ENCODE measurements at regions not wholly inside any gene's neighbourhood (a gene's known extent, or its start where the extent isn't known, plus 50 kb on each side); places are given as distances from the start of the nearest gene placed in this dataset.

DNA sequence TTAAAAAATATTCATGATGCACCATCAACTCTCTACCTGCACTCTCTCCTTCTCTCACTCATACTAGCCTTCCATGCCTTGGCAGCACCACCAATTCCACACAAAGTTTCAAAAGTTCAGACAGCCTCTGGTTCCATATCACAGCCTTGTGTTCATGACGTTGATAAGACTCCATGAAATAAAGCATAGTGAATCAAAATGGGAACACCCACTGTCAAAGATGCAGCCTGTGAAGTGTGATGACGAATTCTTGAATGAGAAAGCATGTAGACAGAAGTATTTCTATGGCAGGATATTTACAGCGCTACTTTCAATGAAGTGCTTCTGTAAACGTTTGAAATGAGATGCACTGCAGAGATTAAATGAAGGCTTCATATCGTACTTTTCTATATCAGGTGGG lies 77.3 kb upstream of the FERMT1 start:
- H3K18ac ChIP-seq (ENCODE audit: insufficient read length, low read depth, low read length), result no peak overlapping the region
- WGBS (ENCODE audit: extremely low coverage, insufficient read length, low lambda C conversion rate), result no CpG with 5 or more reads among the region's 5 CpGs

More for the DNA sequence above, 77.3 kb upstream of the FERMT1 start:
- H3K79me1 ChIP-seq (ENCODE audit: insufficient read depth, low read depth, low read length, poor library complexity, severe bottlenecking), result no peaks in the 10 kb centered on the region
- no peak overlapping the region for H4K91ac ChIP-seq (ENCODE audit: insufficient read length, low read depth, low read length)
- no peak overlapping the region for H3K23ac ChIP-seq (ENCODE audit: insufficient read length, low read depth, low read length)
- no peaks in the 10 kb centered on the region for H4K20me1 ChIP-seq (ENCODE audit: control insufficient read depth, insufficient read depth, insufficient read length)
- no peaks in the 10 kb centered on the region for H3K23me2 ChIP-seq (ENCODE audit: insufficient read length, low read depth, low read length, poor library complexity, severe bottlenecking)
- Mint-ChIP-seq H3K9me3 (no peaks in the 10 kb centered on the region), H3K4me1 (peaks cover 7 to 8% of the 10 kb centered on the region in 2 experiments; a peak in 3 of 4 replicates), H3K27ac (no peak overlapping the region), H3K4me3 (no peak overlapping the region), H3K27me3 (ENCODE audit: low read depth) (no peaks in the 10 kb centered on the region), H3K36me3 (ENCODE audit: insufficient read depth in 1 of 3, low read depth in 3 of 3) (no peaks in the 10 kb centered on the region)
- no peak overlapping the region for H2BK15ac ChIP-seq (ENCODE audit: low read depth, low read length)
- H3K4me2 ChIP-seq (ENCODE audit: insufficient read depth, insufficient read length, low read length), result no peak overlapping the region
- DNase-seq, result no peak
- H3K27me3 ChIP-seq (ENCODE audit: insufficient read depth, low read length), result no peaks in the 10 kb centered on the region
- no peak overlapping the region for H3K56ac ChIP-seq (ENCODE audit: insufficient read length, low read depth, low read length)
- no peak overlapping the region for H2BK120ac ChIP-seq (ENCODE audit: low read depth, low read length, poor library complexity, severe bottlenecking)
- H2BK5ac ChIP-seq (ENCODE audit: insufficient read length, low read length), result no peak overlapping the region
- no peaks in the 10 kb centered on the region for H3K4me1 ChIP-seq (ENCODE audit: insufficient read depth, low read length)
- H3K9ac ChIP-seq (ENCODE audit: extremely low read depth, insufficient read length, low read length), result no peak overlapping the region
- H4K5ac ChIP-seq (ENCODE audit: insufficient read length, low read depth, low read length), result no peak overlapping the region
- no peak overlapping the region for H3K14ac ChIP-seq (ENCODE audit: insufficient read depth, low read length)
- H2BK20ac ChIP-seq (ENCODE audit: low read depth, low read length, poor library complexity, severe bottlenecking), result no peak overlapping the region
- H4K8ac ChIP-seq (replicated peaks; ENCODE audit: insufficient read length, low read depth, low read length), result no peak overlapping the region
- H2AK5ac ChIP-seq (ENCODE audit: insufficient read length, low read length), result no peak overlapping the region
- no peaks in the 10 kb centered on the region for H3K79me2 ChIP-seq (ENCODE audit: insufficient read depth, low read length)
- H3K27ac ChIP-seq (ENCODE audit: insufficient read length, low read depth, low read length), result no peak overlapping the region
- no peak overlapping the region for H2AFZ ChIP-seq (ENCODE audit: low read length)
- H2BK12ac ChIP-seq (ENCODE audit: insufficient read length, low read depth, low read length), result no peak overlapping the region
- H3T11ph ChIP-seq (ENCODE audit: low read length), result no peak overlapping the region
- no peak overlapping the region for H3K4ac ChIP-seq (ENCODE audit: low read depth, low read length)
- no peaks in the 10 kb centered on the region for H3K9me3 ChIP-seq (ENCODE audit: control insufficient read depth, low read depth, low read length)
- TF ChIP-seq, protein P1, sequence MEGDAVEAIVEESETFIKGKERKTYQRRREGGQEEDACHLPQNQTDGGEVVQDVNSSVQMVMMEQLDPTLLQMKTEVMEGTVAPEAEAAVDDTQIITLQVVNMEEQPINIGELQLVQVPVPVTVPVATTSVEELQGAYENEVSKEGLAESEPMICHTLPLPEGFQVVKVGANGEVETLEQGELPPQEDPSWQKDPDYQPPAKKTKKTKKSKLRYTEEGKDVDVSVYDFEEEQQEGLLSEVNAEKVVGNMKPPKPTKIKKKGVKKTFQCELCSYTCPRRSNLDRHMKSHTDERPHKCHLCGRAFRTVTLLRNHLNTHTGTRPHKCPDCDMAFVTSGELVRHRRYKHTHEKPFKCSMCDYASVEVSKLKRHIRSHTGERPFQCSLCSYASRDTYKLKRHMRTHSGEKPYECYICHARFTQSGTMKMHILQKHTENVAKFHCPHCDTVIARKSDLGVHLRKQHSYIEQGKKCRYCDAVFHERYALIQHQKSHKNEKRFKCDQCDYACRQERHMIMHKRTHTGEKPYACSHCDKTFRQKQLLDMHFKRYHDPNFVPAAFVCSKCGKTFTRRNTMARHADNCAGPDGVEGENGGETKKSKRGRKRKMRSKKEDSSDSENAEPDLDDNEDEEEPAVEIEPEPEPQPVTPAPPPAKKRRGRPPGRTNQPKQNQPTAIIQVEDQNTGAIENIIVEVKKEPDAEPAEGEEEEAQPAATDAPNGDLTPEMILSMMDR (conservative IDR thresholded peaks at IDR 0.05), result no peak

Measured in H9 (cell line).